Testis (tissue), 2 donors: ENCODE measurements at regions not wholly inside any gene's neighbourhood (a gene's known extent, or its start where the extent isn't known, plus 50 kb on each side); places are given as distances from the start of the nearest gene placed in this dataset.

ENCODE experiments used
- DNase-seq: peaks from one replicate; pipeline ENCODE4 v3.0.0-alpha.2; 2019
- H3K27ac ChIP-seq, 2 donors: fragments of 200-600 bp; sonication (generic); one replicate each; pipeline ENCODE4 v1.5.1; 2019
- H3K27me3 ChIP-seq: fragments of 200-600 bp; sonication (generic); one replicate; pipeline ENCODE4 v1.5.1; 2019
- H3K36me3 ChIP-seq: fragments of 200-600 bp; sonication (generic); one replicate; pipeline ENCODE4 v1.5.1; 2017; ENCODE audit warnings: low read depth; ENCODE audit errors: missing control alignments
- H3K4me1 ChIP-seq: fragments of 200-600 bp; sonication (generic); one replicate; pipeline ENCODE4 v1.5.1; 2019
- H3K4me3 ChIP-seq, 2 donors: fragments of 200-600 bp; sonication (generic); one replicate each; pipeline ENCODE4 v1.5.1; 2017 to 2019
- H3K9me3 ChIP-seq: fragments of 200-600 bp; sonication (generic); one replicate; pipeline ENCODE4 v1.5.1; 2017
- POLR2A ChIP-seq: fragments of 450-650 bp; IDR thresholded peaks from one replicate; pipeline ENCODE4 v1.6.1; 2017; ENCODE audit warnings: antibody characterized with exemption, mild to moderate bottlenecking, moderate library complexity
- WGBS, 2 donors: methylation state at CpG; one replicate each; pipeline ENCODE4 v1.1.5; 2018; 5-methylcytosine and 5-hydroxymethylcytosine counted together
- intact Hi-C: fragments of 100-400 bp; cut with DNase I; formaldehyde crosslinking; loops from one replicate; pipeline ENCODE4 v1.15.1; 2023; ENCODE audit warnings: low total_unique reads
- TF ChIP-seq, protein P1 (sequence below), 3 experiments: fragments of 450-650 bp in 2 of 3; fragments of 200-600 bp in 1 of 3; sonication (generic) in 1 of 3; IDR thresholded peaks; one replicate each; pipeline ENCODE4 v1.5.1; 2016 to 2019; ENCODE audit warnings: antibody characterized with exemption in 3 of 3, mild to moderate bottlenecking in 2 of 3, moderate library complexity in 1 of 3

DNA sequence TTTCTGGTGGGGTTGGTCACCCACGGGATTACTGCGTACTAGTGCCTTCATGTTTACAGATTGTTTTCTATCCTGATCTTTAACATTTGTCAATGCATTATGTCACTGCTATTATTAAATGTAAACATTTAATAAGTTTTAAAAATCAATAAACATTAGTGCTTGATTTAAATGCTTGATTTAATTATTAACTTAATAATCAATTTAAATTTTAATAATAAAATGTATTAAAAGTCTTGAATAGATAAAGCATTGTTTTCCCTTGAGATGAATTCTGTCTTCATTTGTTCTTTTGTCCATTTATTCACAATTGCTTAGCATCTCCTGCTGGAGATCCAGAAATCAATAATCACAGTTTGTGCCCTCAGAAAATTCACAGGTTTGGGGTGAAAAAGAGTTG lies 201.8 kb upstream of the HDAC9 start:
- 93 to 96% methylated on average over 2 of the region's 2 CpGs for WGBS, 2 donors

DNA sequence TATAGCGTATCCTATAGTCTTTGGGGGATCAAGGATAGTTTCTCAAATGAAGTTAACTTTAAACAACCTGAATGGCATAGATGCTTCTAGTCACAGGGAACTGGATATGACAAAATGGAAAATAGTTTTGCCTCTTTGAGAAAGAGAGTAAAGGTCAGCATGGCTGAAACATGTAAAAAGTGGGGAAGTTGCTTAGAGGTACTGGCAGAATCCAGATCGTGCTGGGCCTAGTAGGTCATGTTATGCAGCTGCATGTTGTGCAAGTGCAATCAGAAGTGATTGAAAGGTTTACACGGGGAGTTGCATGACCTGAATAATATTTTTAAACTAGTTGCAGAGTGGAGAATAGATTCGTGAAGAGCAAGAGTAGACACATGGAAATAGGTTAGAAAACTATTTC lies 201.1 kb upstream of the HDAC9 start:
- no peaks in the 10 kb centered on the region for H3K36me3 ChIP-seq
- no peaks in the 10 kb centered on the region for H3K4me1 ChIP-seq
- no peak for DNase-seq
- H3K4me3 ChIP-seq, result no peak overlapping the region
- no peaks in the 10 kb centered on the region for H3K27me3 ChIP-seq
- intact Hi-C loops, result no loop called here
- TF ChIP-seq, protein P1, sequence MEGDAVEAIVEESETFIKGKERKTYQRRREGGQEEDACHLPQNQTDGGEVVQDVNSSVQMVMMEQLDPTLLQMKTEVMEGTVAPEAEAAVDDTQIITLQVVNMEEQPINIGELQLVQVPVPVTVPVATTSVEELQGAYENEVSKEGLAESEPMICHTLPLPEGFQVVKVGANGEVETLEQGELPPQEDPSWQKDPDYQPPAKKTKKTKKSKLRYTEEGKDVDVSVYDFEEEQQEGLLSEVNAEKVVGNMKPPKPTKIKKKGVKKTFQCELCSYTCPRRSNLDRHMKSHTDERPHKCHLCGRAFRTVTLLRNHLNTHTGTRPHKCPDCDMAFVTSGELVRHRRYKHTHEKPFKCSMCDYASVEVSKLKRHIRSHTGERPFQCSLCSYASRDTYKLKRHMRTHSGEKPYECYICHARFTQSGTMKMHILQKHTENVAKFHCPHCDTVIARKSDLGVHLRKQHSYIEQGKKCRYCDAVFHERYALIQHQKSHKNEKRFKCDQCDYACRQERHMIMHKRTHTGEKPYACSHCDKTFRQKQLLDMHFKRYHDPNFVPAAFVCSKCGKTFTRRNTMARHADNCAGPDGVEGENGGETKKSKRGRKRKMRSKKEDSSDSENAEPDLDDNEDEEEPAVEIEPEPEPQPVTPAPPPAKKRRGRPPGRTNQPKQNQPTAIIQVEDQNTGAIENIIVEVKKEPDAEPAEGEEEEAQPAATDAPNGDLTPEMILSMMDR (IDR thresholded peaks at IDR 0.05), result no peak
- no peak overlapping the region for H3K27ac ChIP-seq
- WGBS, 2 donors, result 83 to 87% methylated on average over 4 of the region's 4 CpGs
- no peaks in the 10 kb centered on the region for H3K9me3 ChIP-seq

More for the DNA sequence above, 201.8 kb upstream of the HDAC9 start:
- H3K27me3 ChIP-seq, result no peaks in the 10 kb centered on the region
- DNase-seq, result no peak
- intact Hi-C loops, result no loop called here
- TF ChIP-seq, protein P1 (IDR thresholded peaks at IDR 0.05), result no peak
- no peak for TF ChIP-seq POLR2A
- no peaks in the 10 kb centered on the region for H3K4me1 ChIP-seq
- no peak overlapping the region for H3K27ac ChIP-seq
- H3K4me3 ChIP-seq, result no peak overlapping the region
- H3K9me3 ChIP-seq, result no peaks in the 10 kb centered on the region
- H3K36me3 ChIP-seq, result no peaks in the 10 kb centered on the region

DNA sequence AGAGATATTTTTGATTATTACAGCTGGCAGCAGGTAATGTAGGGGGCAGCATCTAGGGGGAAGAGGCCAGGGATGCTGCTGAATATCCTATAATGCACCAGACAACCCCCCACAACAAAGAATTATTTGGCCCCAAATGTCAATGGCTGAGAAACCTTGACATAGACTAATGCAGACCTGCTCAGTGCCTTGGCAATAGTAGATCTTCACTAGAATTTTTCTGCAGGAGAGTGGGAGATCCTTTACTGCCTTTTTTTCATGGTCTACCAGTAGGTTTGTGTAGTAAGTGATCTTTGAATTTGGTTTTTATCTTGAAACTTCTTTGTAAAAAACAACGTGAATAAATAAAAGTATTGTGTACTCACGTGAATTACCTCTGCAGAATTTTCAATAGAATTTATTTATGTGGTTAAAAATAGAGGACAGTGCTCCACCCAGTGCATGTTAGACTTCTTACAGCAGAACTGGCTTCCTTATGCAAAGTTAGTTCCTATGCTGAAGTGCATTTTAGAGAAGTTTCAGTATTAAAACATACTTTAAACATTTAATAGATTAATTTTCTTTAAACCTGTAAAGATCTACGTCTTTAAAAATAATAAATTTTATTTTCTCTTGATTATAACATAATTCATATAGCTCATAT lies 199.6 kb upstream of the HDAC9 start:
- Histone ChIP-seq H3K9me3 (no peaks in the 10 kb centered on the region), H3K36me3 (no peaks in the 10 kb centered on the region), H3K4me1 (no peaks in the 10 kb centered on the region), H3K4me3 (no peak overlapping the region), H3K27ac (no peak overlapping the region), H3K27me3 (no peaks in the 10 kb centered on the region)
- no peak for DNase-seq
- no peak for TF ChIP-seq POLR2A
- intact Hi-C loops, result no loop called here
- 69 to 76% methylated on average over 3 of the region's 3 CpGs for WGBS, 2 donors

DNA sequence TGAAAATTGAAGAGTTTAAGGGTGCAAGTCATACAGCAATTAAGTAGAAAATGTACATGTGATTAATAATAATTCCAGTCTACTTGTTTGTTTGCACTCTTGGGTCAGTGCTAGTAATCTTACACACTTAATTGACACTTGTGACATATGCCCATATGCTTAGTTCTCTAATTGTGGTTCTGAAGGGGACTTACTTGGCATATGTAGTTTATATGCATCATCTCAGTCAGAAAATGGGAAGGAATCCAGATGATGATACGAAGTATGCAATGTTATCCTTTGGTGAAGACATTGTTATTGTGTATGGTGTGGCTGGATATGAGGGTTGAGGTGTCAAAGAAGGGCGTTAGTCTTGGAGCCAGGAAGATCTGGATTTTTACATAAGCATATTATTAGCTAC lies 193.5 kb upstream of the HDAC9 start:
- intact Hi-C loops, result no loop called here
- H3K4me3 ChIP-seq, result no peak overlapping the region
- H3K9me3 ChIP-seq, result no peaks in the 10 kb centered on the region
- DNase-seq, result no peak
- TF ChIP-seq, protein P1 (IDR thresholded peaks at IDR 0.05), result no peak
- no peak for TF ChIP-seq POLR2A
- no peak overlapping the region for H3K27ac ChIP-seq
- H3K4me1 ChIP-seq, result no peaks in the 10 kb centered on the region
- 81 to 82% methylated on average over 2 of the region's 2 CpGs for WGBS, 2 donors
- H3K27me3 ChIP-seq, result no peaks in the 10 kb centered on the region
- H3K36me3 ChIP-seq, result no peaks in the 10 kb centered on the region

DNA sequence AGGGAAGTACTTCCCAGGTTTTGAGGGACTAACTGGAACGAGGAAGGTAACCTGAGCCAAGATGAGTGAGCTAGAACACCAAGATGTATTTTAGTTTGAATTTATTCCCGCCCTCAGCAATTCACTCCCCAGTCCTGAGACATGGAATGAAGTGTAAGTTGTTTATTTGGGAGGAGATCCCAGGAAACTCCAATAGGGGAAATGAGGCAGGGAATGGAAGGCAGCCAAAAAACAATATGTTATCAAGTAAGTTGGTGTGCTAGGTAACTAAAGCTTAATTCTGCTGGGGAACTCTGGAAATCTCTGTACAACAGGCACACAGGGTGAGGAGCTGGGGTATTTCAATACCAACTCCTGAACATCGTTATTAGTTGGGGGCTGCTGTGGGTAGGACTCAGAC lies 189.7 kb upstream of the HDAC9 start:
- H3K27ac ChIP-seq, result no peak overlapping the region
- H3K4me1 ChIP-seq, result no peaks in the 10 kb centered on the region
- WGBS, 2 donors, result 62 to 69% methylated on average over 3 of the region's 3 CpGs
- H3K4me3 ChIP-seq, result no peak overlapping the region
- no peak for DNase-seq
- no peaks in the 10 kb centered on the region for H3K27me3 ChIP-seq
- no peaks in the 10 kb centered on the region for H3K9me3 ChIP-seq
- intact Hi-C loops, result no loop called here
- H3K36me3 ChIP-seq, result no peaks in the 10 kb centered on the region
- TF ChIP-seq, protein P1 (IDR thresholded peaks at IDR 0.05), result no peak
- no peak for TF ChIP-seq POLR2A
